ENCODE measurements at regions not wholly inside any gene's neighbourhood (a gene's known extent, or its start where the extent isn't known, plus 50 kb on each side); places are given as distances from the start of the nearest gene placed in this dataset.

DNA sequence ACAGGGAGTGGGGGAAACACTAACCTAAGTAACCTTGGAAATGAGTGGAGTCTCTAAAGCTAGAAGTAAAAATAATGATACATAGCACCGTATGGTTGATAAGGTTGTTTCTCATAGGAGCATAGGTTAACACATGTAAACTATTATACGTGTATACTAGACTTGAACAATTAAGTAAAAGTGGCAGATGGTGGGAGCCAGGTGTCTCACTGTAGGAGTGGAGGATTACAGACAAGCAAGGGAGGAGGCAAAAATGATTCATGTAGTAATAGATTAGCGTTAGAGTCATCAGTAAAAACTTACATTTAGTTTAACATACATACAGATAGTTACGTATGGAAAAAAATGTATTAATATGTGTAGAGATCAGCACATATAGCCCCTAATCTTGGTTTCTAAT is 138.4 kb upstream of the DSCAM start:
- DNase-seq = no peak
- TF ChIP-seq, protein P1, sequence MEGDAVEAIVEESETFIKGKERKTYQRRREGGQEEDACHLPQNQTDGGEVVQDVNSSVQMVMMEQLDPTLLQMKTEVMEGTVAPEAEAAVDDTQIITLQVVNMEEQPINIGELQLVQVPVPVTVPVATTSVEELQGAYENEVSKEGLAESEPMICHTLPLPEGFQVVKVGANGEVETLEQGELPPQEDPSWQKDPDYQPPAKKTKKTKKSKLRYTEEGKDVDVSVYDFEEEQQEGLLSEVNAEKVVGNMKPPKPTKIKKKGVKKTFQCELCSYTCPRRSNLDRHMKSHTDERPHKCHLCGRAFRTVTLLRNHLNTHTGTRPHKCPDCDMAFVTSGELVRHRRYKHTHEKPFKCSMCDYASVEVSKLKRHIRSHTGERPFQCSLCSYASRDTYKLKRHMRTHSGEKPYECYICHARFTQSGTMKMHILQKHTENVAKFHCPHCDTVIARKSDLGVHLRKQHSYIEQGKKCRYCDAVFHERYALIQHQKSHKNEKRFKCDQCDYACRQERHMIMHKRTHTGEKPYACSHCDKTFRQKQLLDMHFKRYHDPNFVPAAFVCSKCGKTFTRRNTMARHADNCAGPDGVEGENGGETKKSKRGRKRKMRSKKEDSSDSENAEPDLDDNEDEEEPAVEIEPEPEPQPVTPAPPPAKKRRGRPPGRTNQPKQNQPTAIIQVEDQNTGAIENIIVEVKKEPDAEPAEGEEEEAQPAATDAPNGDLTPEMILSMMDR (IDR thresholded peaks at IDR 0.05) = no peak
- Histone ChIP-seq H3K9me3 (no peaks in the 10 kb centered on the region), H3K27ac (no peak overlapping the region), H3K36me3 (no peaks in the 10 kb centered on the region), H3K4me1 (no peaks in the 10 kb centered on the region), H3K4me3 (no peak overlapping the region), H3K27me3 (no peaks in the 10 kb centered on the region)
- intact Hi-C loops (cut with DNase I; ENCODE audit: low total_unique reads) = no loop called here

DNA sequence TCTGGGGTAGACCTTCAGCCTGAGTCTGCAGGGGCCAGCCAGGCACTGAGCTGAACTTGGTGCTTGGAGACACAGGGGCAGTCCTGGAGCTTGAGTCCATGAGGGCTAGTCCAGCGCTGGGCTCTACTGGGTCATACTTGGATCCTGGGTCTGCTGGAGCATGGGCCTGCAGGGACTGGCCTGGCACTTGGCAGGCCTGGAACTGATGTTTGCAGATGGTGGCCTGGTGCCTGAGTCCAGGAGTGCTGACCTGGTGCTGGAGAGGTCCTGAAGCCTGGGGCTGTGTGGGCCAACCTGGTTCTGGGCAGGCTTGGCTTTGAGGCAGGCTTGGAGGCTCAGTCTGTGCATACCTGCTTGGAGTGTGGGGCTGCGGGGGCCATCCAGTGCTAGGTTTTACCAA is 143.4 kb upstream of the DSCAM start:
- H3K9me3 ChIP-seq = no peaks in the 10 kb centered on the region
- H3K4me3 ChIP-seq = no peak overlapping the region
- no peaks in the 10 kb centered on the region for H3K4me1 ChIP-seq
- intact Hi-C loops (cut with DNase I; ENCODE audit: low total_unique reads) = no loop called here
- no peak overlapping the region for H3K27ac ChIP-seq
- H3K27me3 ChIP-seq = no peaks in the 10 kb centered on the region
- no peak for DNase-seq
- TF ChIP-seq, protein P1 (IDR thresholded peaks at IDR 0.05) = no peak
- H3K36me3 ChIP-seq = no peaks in the 10 kb centered on the region

DNA sequence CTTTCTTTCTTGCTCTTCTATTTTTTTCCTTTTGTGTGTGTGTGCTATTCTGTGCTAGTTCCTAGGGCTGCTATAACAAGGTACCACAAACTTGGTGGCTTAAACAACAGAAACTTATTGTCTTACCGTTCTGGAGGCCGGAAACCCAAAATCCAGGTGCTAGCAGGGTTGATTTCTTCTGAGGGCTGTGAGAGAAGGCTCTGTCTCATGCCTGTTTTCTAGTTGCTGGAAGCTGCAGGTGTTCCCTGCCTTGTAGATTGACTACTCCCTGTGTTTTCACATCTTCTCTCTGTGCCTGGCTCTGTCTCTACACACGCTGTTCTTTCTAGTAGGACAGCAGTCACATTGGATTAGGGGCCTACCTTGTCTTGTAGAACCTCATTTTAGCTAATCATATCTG is 150.9 kb upstream of the DSCAM start:
- Histone ChIP-seq H3K4me1 (no peaks in the 10 kb centered on the region), H3K36me3 (no peaks in the 10 kb centered on the region), H3K4me3 (no peak overlapping the region), H3K27ac (no peak overlapping the region), H3K27me3 (no peaks in the 10 kb centered on the region), H3K9me3 (peaks cover 0 to 15% (median 2%) of the 10 kb centered on the region in 3 donors)
- TF ChIP-seq, protein P1 (IDR thresholded peaks at IDR 0.05) = no peak
- DNase-seq = no peak
- intact Hi-C loops (cut with DNase I; ENCODE audit: low total_unique reads) = no loop called here

DNA sequence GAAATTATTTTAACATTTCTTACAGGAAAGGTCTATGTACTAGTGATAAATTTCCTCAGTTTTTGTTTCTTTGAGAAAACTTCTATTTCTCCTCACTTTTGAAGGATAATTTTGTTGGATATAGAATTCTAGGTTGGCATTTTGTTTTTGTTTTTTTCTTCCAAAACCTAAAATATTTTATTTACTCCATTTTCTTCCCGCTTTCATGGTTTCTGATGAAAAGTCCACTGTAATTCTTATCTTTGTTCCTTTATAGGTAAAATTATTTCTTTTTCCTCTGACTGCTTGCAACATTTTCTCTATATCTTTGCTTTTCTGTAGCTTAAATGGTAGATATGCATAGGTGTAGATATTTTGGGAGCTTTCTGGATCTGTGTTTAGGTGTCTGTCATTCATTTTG is 153.9 kb upstream of the DSCAM start:
- H3K9me3 ChIP-seq = peaks cover 0 to 15% (median 2%) of the 10 kb centered on the region in 3 donors
- TF ChIP-seq, protein P1 (IDR thresholded peaks at IDR 0.05) = no peak
- no peaks in the 10 kb centered on the region for H3K4me1 ChIP-seq
- no peaks in the 10 kb centered on the region for H3K36me3 ChIP-seq
- no peaks in the 10 kb centered on the region for H3K27me3 ChIP-seq
- no peak for DNase-seq
- H3K27ac ChIP-seq = no peak overlapping the region
- H3K4me3 ChIP-seq = no peak overlapping the region
- intact Hi-C loops (cut with DNase I; ENCODE audit: low total_unique reads) = no loop called here

DNA sequence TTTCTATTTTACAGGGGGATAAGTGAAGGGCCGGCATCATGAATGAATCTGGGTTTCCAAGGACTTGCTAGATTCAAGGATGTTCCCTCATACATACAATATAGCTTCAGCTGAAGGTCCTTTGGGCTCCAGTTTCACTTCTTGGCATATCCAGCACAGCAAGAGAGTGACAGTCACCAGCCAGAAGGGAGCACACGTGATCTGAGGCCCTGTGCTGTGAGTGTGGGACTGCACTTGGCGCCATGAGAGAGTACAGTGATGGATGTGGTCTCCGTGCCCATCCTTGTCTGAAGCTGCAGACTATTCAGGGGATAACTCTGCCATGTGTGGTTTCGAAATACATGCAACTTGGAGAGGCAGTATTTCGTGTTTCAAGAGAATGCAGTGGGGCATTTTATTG is 159.7 kb upstream of the DSCAM start:
- H3K27ac ChIP-seq = no peak overlapping the region
- H3K4me3 ChIP-seq = no peak overlapping the region
- peaks cover 0 to 5% (median 0%) of the 10 kb centered on the region in 3 donors for H3K9me3 ChIP-seq
- no peaks in the 10 kb centered on the region for H3K36me3 ChIP-seq
- no peaks in the 10 kb centered on the region for H3K4me1 ChIP-seq
- peaks cover 0 to 16% of the 10 kb centered on the region in 2 donors for H3K27me3 ChIP-seq
- TF ChIP-seq, protein P1 (IDR thresholded peaks at IDR 0.05) = no peak
- intact Hi-C loops (cut with DNase I; ENCODE audit: low total_unique reads) = no loop called here
- DNase-seq = no peak

DNA sequence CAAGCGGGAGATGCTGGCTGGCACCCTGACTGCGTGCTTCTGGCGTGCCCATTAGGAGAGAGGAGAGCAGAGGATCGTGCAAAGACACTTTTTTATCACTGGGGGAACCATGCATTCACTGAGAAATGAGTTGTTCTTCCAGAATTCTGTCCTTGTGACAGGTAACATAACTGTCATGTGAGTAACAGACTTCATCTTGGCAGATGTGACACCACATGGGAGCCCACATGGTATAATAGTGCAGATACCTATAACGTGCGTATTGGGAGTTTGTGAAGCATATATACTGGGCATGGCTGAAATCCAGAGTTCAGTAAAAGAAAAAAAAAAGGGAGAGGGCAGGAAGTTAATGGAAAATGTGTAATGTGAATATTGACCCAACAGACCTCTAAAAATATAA is 159.6 kb upstream of the BACE2 start:
- peaks cover 0 to 16% of the 10 kb centered on the region in 2 donors for H3K27me3 ChIP-seq
- intact Hi-C loops (cut with DNase I; ENCODE audit: low total_unique reads) = no loop called here
- TF ChIP-seq, protein P1 (IDR thresholded peaks at IDR 0.05) = no peak
- H3K4me1 ChIP-seq = no peaks in the 10 kb centered on the region
- H3K9me3 ChIP-seq = no peaks in the 10 kb centered on the region
- no peak overlapping the region for H3K4me3 ChIP-seq
- H3K36me3 ChIP-seq = no peaks in the 10 kb centered on the region
- H3K27ac ChIP-seq = no peak overlapping the region
- no peak for DNase-seq
